HUES48 (cell line): ENCODE measurements at regions not wholly inside any gene's neighbourhood (a gene's known extent, or its start where the extent isn't known, plus 50 kb on each side); places are given as distances from the start of the nearest gene placed in this dataset.

Source experiments
- H3K27ac ChIP-seq: one replicate; pipeline ENCODE4 v1.7.0; 2013; ENCODE audit warnings: low read depth, low read length, inconsistent platforms
- H3K27me3 ChIP-seq: 2 replicates; pipeline ENCODE4 v1.6.1; 2013; ENCODE audit warnings: mild to moderate bottlenecking, low read length; ENCODE audit not compliant: control insufficient read depth, insufficient read depth
- H3K36me3 ChIP-seq: 2 replicates; pipeline ENCODE4 v1.6.1; 2013; ENCODE audit warnings: low read length; ENCODE audit not compliant: control insufficient read depth, insufficient read depth
- H3K4me1 ChIP-seq: 2 replicates; pipeline ENCODE4 v1.6.1; 2013; ENCODE audit warnings: mild to moderate bottlenecking, low read length; ENCODE audit not compliant: control insufficient read depth, insufficient read depth
- H3K4me3 ChIP-seq: 2 replicates; pipeline ENCODE4 v1.5.1; 2013; ENCODE audit warnings: mild to moderate bottlenecking, low read depth, low read length
- H3K9ac ChIP-seq: 2 replicates; pipeline ENCODE4 v1.6.1; 2013; ENCODE audit warnings: mild to moderate bottlenecking, low read depth, low read length, moderate library complexity
- H3K9me3 ChIP-seq: 2 replicates; pipeline ENCODE4 v1.6.1; 2013; ENCODE audit warnings: low read length; ENCODE audit not compliant: control insufficient read depth, insufficient read depth

GRCh38 chr6:104617591-104617990 lies 242.1 kb downstream of the HACE1 start:
- H3K4me1 ChIP-seq, result peaks cover 7% of the 10 kb centered on the region; the same call in 1 of the 2 replicates
- no peaks in the 10 kb centered on the region for H3K27me3 ChIP-seq
- H3K36me3 ChIP-seq, result no peaks in the 10 kb centered on the region
- no peak overlapping the region for H3K4me3 ChIP-seq
- H3K27ac ChIP-seq, result no peak overlapping the region
- no peak overlapping the region for H3K9ac ChIP-seq
- no peaks in the 10 kb centered on the region for H3K9me3 ChIP-seq

GRCh38 chr6:104614394-104614793 lies 245.3 kb downstream of the HACE1 start:
- Histone ChIP-seq H3K9me3 (no peaks in the 10 kb centered on the region), H3K4me1 (peaks cover 7% of the 10 kb centered on the region; the same call in 1 of the 2 replicates), H3K9ac (no peak overlapping the region), H3K27me3 (no peaks in the 10 kb centered on the region), H3K36me3 (no peaks in the 10 kb centered on the region), H3K27ac (no peak overlapping the region), H3K4me3 (no peak overlapping the region)

- Histone ChIP-seq H3K9ac (no peak overlapping the region), H3K27me3 (no peaks in the 10 kb centered on the region), H3K36me3 (no peaks in the 10 kb centered on the region), H3K4me3 (no peak overlapping the region), H3K27ac (no peak overlapping the region), H3K9me3 (no peaks in the 10 kb centered on the region), H3K4me1 (peaks cover 7% of the 10 kb centered on the region; the same call in 1 of the 2 replicates)
Measured at GRCh38 chr6:104613416-104614001, 246.2 kb downstream of the HACE1 start.

- Histone ChIP-seq H3K36me3 (no peaks in the 10 kb centered on the region), H3K27ac (no peak overlapping the region), H3K4me1 (peaks cover 7% of the 10 kb centered on the region; the same call in 1 of the 2 replicates), H3K9ac (no peak overlapping the region), H3K27me3 (no peaks in the 10 kb centered on the region), H3K4me3 (no peak overlapping the region), H3K9me3 (no peaks in the 10 kb centered on the region)
Measured at GRCh38 chr6:104612541-104612940, 247.2 kb downstream of the HACE1 start.

GRCh38 chr6:104608101-104608500 lies 251.6 kb downstream of the HACE1 start:
- H3K9me3 ChIP-seq, result no peaks in the 10 kb centered on the region
- no peak overlapping the region for H3K27ac ChIP-seq
- H3K4me3 ChIP-seq, result no peak overlapping the region
- no peaks in the 10 kb centered on the region for H3K36me3 ChIP-seq
- H3K4me1 ChIP-seq, result no peaks in the 10 kb centered on the region
- no peak overlapping the region for H3K9ac ChIP-seq
- no peaks in the 10 kb centered on the region for H3K27me3 ChIP-seq

- H3K4me3 ChIP-seq, result no peak overlapping the region
- H3K9me3 ChIP-seq, result no peaks in the 10 kb centered on the region
- H3K27me3 ChIP-seq, result no peaks in the 10 kb centered on the region
- H3K9ac ChIP-seq, result no peak overlapping the region
- H3K36me3 ChIP-seq, result no peaks in the 10 kb centered on the region
- H3K27ac ChIP-seq, result no peak overlapping the region
- H3K4me1 ChIP-seq, result no peaks in the 10 kb centered on the region
Measured at GRCh38 chr6:104607501-104607900, 252.2 kb downstream of the HACE1 start.

- H3K27ac ChIP-seq, result no peak overlapping the region
- no peaks in the 10 kb centered on the region for H3K36me3 ChIP-seq
- no peak overlapping the region for H3K9ac ChIP-seq
- no peaks in the 10 kb centered on the region; the same call in 1 of the 2 replicates for H3K4me1 ChIP-seq
- H3K4me3 ChIP-seq, result no peak overlapping the region
- H3K27me3 ChIP-seq, result no peaks in the 10 kb centered on the region
- no peaks in the 10 kb centered on the region for H3K9me3 ChIP-seq
Measured at GRCh38 chr6:104606361-104606760, 253.4 kb downstream of the HACE1 start.

GRCh38 chr6:104604685-104605084 lies 255.0 kb downstream of the HACE1 start:
- H3K27ac ChIP-seq, result no peak overlapping the region
- no peaks in the 10 kb centered on the region for H3K9me3 ChIP-seq
- no peak overlapping the region for H3K9ac ChIP-seq
- H3K4me1 ChIP-seq, result peaks cover under 1% of the 10 kb centered on the region; the same call in 1 of the 2 replicates
- no peaks in the 10 kb centered on the region for H3K36me3 ChIP-seq
- no peak overlapping the region for H3K4me3 ChIP-seq
- H3K27me3 ChIP-seq, result no peaks in the 10 kb centered on the region

GRCh38 chr6:104603108-104603745 lies 256.5 kb downstream of the HACE1 start:
- H3K4me1 ChIP-seq, result peaks cover 4% of the 10 kb centered on the region; the same call in 1 of the 2 replicates
- H3K36me3 ChIP-seq, result no peaks in the 10 kb centered on the region
- no peak overlapping the region for H3K27ac ChIP-seq
- H3K27me3 ChIP-seq, result no peaks in the 10 kb centered on the region
- no peaks in the 10 kb centered on the region for H3K9me3 ChIP-seq
- no peak overlapping the region for H3K9ac ChIP-seq
- H3K4me3 ChIP-seq, result no peak overlapping the region

GRCh38 chr6:104601721-104602120 lies 258.0 kb downstream of the HACE1 start:
- H3K27ac ChIP-seq, result no peak overlapping the region
- H3K9me3 ChIP-seq, result no peaks in the 10 kb centered on the region
- no peak overlapping the region for H3K4me3 ChIP-seq
- H3K9ac ChIP-seq, result no peak overlapping the region
- H3K36me3 ChIP-seq, result no peaks in the 10 kb centered on the region
- no peaks in the 10 kb centered on the region for H3K27me3 ChIP-seq
- H3K4me1 ChIP-seq, result peaks cover 10% of the 10 kb centered on the region; the same call in 1 of the 2 replicates

- Histone ChIP-seq H3K9ac (no peak overlapping the region), H3K4me3 (no peak overlapping the region), H3K9me3 (no peaks in the 10 kb centered on the region), H3K4me1 (peaks cover 10% of the 10 kb centered on the region; the same call in 1 of the 2 replicates), H3K27ac (no peak overlapping the region), H3K36me3 (no peaks in the 10 kb centered on the region), H3K27me3 (no peaks in the 10 kb centered on the region)
Measured at GRCh38 chr6:104601131-104601651, 258.5 kb downstream of the HACE1 start.
